ENCODE measurements at regions not wholly inside any gene's neighbourhood (a gene's known extent, or its start where the extent isn't known, plus 50 kb on each side); places are given as distances from the start of the nearest gene placed in this dataset.

- TF ChIP-seq CTCF (IDR thresholded peaks at IDR 0.05; ENCODE audit: poor library complexity, severe bottlenecking) (no peak), POLR2AphosphoS5 (IDR thresholded peaks at IDR 0.05) (no peak), SMC3 (conservative IDR thresholded peaks at IDR 0.05; ENCODE audit: poor library complexity) (no peak), EP300 (conservative IDR thresholded peaks at IDR 0.05; ENCODE audit: poor library complexity, severe bottlenecking) (no peak), RAD21 (conservative IDR thresholded peaks at IDR 0.05) (no peak), TAF1 (IDR thresholded peaks at IDR 0.05; ENCODE audit: low read depth) (no peak)
- TF ChIP-seq, protein P1, sequence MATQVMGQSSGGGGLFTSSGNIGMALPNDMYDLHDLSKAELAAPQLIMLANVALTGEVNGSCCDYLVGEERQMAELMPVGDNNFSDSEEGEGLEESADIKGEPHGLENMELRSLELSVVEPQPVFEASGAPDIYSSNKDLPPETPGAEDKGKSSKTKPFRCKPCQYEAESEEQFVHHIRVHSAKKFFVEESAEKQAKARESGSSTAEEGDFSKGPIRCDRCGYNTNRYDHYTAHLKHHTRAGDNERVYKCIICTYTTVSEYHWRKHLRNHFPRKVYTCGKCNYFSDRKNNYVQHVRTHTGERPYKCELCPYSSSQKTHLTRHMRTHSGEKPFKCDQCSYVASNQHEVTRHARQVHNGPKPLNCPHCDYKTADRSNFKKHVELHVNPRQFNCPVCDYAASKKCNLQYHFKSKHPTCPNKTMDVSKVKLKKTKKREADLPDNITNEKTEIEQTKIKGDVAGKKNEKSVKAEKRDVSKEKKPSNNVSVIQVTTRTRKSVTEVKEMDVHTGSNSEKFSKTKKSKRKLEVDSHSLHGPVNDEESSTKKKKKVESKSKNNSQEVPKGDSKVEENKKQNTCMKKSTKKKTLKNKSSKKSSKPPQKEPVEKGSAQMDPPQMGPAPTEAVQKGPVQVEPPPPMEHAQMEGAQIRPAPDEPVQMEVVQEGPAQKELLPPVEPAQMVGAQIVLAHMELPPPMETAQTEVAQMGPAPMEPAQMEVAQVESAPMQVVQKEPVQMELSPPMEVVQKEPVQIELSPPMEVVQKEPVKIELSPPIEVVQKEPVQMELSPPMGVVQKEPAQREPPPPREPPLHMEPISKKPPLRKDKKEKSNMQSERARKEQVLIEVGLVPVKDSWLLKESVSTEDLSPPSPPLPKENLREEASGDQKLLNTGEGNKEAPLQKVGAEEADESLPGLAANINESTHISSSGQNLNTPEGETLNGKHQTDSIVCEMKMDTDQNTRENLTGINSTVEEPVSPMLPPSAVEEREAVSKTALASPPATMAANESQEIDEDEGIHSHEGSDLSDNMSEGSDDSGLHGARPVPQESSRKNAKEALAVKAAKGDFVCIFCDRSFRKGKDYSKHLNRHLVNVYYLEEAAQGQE (IDR thresholded peaks at IDR 0.05; ENCODE audit: borderline replicate concordance), result no peak
These were observed 260.0 kb downstream of the C1D start for GRCh38 chr2:67802824-67803223.

All from neural cell (in vitro differentiated cells).